Activated CD4-positive, alpha-beta T cell treated with anti-CD3 and anti-CD28 coated beads, Interleukin-2, Interleukin-4, amounts not matched to agents 100 ng/mL and 50 ng/mL, durations not matched to agents 16 hours and 8 hours (primary cell): ENCODE measurements at regions not wholly inside any gene's neighbourhood (a gene's known extent, or its start where the extent isn't known, plus 50 kb on each side); places are given as distances from the start of the nearest gene placed in this dataset.
"Not testable (repeated sequence)": the region's sequence is repeated elsewhere in the genome, so short reads cannot be mapped to it uniquely, and the experiment has no call there.

Experiments
- DNase-seq: peaks from one replicate; pipeline ENCODE4 v3.0.0-alpha.2; 2020; ENCODE audit warnings: low spot score

- DNase-seq, result not testable (repeated sequence)
Measured at GRCh38 chr3:104266219-104266618, 1100.5 kb upstream of the ALCAM start.

DNA sequence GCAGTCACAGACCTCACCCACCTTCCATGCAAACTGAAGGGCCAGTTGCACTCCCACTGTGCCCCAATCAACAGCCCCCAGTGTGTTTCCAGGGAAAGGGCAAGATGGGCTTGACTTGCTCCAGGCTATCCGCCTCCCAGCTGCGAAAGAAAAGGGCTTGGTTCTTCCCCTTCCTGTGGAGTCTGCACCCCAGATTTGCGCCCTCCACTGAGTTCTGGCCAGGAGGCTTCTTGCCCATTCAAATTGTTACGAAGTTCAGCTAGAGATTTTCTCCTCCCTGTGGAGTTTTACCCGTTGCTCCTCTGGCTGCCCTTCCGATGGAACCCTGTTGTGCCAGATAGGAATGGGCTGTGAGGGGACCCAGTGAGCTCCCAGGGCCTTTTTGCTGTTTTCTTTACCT, 1096.9 kb upstream of the ALCAM start:
- no peak for DNase-seq

GRCh38 chr3:104273046-104273649, 1093.6 kb upstream of the ALCAM start:
- DNase-seq, result no peak

DNA sequence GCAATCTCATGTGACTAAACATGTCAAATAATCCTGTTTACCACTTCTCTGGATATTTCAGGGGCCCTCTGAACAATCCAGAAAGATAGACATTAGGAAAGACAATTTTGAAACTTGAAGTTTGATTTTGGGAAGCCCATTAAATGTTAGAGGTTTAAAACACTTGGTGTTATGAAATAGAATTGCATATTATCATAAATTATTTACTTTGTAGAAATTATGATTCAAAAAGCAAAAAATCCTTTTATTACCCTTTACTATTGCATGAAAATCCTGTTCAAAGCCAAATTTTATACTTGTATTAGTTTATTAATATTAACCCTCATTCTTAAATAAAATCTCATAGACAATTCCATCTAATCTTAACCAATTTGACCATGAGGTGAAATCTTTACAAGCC, 1091.5 kb upstream of the ALCAM start:
- DNase-seq, result no peak

DNA sequence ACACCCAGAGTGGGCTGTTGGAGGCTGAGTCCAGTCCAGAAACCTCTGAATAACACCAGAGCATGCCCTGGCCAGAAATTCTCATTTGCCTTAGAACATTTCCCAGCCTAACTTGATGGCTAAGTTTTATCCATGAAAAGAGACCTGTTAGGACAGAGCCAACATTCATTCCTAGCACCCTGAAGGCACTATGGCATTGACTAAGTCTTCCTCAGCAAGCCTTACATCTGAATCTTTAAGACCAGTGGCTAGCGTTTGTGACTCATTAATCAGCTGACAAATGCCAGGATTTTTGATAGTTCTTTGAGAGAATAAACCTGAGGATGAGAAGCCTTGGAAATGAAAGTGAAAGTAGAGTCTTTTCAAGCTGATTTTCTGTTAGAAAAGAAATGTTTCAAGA, 1087.1 kb upstream of the ALCAM start:
- DNase-seq, result no peak

- DNase-seq, result no peak
Measured at GRCh38 chr3:104281713-104282112, 1085.0 kb upstream of the ALCAM start.

DNA sequence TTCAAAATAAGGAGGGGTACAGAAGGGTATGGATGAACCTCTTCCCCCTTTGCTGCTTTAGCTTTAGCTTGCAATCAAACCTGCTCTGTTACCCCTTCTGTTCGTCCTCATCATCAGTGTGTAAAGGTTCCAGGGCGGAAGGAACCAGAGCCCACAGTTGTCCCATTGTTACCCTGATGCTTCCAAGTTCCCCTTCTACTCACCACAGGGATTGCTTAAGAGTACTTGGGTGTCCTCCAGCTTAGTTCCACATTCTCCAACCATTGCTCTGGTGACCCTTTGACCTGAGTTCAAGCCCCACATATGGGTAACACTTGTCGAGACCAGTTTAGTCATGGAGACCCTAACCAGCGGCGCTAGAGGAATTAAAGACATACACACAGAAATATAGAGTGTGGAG, 1080.1 kb upstream of the ALCAM start:
- no peak for DNase-seq

DNA sequence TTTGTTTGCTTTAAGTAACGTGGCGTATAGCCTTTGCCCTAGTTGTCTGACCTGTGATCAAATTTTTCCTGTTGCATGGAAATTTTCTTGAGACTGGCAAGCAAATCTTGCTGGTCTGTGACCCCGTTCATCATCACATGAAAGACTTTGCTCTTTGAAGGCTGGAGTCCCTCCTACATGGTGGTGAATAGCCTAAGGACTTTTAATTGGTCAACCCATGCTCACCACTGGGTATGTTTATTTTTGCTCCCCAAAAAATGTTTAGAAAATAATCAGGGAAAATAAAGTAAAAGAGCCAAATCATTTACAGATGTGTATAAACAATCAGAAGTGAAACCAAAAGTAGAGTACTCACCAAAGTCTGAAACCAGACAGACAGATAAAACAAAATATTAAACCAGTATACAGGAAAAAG, 1075.3 kb upstream of the ALCAM start:
- DNase-seq, result no peak

- DNase-seq, result no peak
Measured at GRCh38 chr3:104291878-104292277, 1074.8 kb upstream of the ALCAM start.

- DNase-seq, result no peak
Measured at GRCh38 chr3:104297617-104298016, 1069.1 kb upstream of the ALCAM start.

GRCh38 chr3:104298662-104299061, 1068.0 kb upstream of the ALCAM start:
- DNase-seq, result no peak

GRCh38 chr3:104316118-104316517, 1050.6 kb upstream of the ALCAM start:
- no peak for DNase-seq

- no peak for DNase-seq
Measured at GRCh38 chr3:104323226-104323625, 1043.5 kb upstream of the ALCAM start.

DNA sequence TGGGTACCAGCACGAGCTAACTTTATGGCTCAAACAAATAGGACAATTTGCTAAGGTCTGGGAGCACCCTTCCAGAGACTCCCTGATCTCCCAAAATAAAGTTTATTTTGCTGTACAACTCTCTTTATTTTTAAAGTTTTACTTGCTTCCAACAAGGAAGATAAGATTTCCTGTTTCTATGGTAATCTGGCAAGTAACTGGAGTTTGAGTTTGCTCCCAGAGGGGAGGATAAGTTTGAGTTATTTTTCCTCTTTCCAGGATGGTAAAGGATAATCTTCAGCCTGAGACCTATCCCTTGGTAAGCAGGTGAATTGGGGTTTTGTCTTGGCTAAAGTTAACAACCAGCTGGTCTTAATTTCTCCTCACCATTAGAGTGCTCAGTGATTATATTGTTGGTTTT, 1019.4 kb upstream of the ALCAM start:
- no peak for DNase-seq

DNA sequence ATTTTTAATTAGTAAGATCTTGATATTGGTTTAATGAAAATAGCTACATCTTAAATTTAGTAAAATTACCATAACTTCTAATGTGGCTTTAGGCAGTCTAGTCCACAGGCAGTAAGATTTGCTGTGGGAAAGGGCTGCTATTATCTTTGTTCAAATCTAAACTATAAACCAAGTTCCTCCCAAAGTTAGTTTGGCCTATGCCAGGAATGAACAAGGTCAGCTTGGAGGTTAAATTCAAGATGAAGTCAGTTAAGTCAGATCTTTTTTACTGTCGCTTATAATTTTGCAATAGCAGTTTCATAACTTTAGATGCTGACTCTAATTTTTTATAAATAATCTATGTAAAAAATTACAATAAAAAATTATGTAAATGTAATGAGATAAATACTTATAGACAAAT, 1016.9 kb upstream of the ALCAM start:
- no peak for DNase-seq

GRCh38 chr3:104353951-104354350, 1012.8 kb upstream of the ALCAM start:
- DNase-seq, result no peak

DNA sequence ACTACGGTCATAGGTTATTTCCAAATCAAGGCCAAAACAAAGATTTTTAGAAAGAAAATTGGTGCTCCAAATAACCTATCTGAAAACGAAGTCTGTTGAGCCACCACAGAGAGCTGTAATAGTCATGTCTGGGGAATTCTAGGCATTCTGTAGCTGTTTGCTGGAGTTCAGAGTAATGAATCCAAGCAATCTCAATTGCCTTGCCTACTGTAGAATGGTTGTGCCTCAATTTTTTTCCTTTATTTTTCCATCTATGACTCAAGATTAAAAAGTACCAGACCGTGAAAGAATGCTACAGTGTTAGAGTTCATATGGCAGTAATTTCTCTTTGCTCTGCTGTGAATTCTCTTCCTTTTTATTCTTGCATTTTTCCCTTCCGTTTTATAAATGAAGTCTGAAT, 1007.2 kb upstream of the ALCAM start:
- no peak for DNase-seq

DNA sequence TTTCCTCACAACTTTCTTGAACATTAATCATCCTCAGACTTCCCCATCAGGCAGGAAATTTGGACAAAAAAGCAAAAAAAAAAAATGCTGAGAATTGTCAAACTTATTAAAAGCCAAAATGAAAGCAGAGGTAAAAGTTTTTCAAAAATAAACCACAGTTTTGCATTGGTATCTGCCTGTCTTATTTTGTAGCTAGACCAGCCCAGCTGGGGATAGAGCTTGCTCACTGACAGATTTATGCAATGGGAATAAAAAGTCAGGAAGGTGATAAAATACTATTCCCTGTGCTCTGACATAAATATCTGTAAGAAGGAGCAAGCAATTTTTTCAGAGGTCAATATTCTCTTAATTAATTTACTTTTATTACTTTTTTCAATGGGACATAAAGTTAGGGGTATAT, 1006.7 kb upstream of the ALCAM start:
- no peak for DNase-seq

- DNase-seq, result not testable (repeated sequence)
Measured at GRCh38 chr3:104361748-104362147, 1005.0 kb upstream of the ALCAM start.

DNA sequence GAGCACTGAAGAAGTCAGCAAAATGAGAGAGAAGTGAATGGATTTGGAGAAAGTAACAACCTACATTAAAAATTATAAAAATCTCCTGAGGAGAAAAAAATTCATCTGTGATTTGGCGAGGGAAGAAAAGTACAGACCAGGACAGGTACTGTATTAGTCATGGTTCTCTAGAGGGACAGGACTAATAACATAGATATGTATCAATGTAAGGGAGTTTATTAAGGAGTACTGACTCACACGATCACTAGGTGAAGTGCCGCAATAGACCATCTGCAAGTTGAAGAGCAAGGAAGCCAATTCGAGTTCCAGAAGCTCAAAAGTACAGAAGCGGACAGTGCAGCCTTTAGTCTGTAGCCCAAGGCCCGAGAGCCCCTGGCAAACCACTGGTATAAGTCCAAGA, 1004.4 kb upstream of the ALCAM start:
- no peak for DNase-seq

DNA sequence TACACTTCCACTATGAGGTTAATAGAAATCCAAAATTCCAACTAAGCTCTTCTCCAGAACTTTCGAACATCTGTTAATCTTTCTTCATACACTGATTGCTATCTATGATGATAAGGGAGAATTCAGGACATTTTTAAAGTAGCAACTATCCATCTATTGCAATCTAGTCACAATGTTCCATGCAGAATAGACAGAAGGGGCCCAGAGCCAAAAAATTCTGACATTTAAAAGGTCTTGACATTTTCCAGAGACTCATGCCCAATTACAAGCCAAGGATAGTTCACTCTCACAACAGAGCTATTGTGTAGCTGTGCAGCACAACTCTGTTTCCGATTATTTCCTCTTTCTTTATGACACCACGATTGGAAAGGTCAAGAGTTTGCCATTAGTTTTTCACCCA, 999.7 kb upstream of the ALCAM start:
- DNase-seq, result no peak

DNA sequence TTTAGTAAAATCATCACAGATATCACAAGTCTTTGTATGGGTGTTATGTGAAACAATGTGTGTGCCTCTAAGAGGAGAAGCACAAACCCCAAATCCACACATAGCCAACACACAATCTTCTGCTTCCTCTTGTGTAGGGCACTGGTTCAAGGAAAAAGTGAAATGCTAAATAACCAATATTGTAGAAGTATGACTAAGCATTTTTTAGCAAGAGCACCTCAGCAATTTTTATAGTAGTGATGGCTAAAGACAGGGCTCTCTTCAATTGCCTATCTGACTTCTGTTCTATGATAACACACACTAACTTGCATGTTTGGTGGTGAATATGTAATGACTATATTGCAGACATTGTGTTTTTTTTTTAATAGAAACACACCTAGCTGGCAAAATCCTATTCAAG, 997.9 kb upstream of the ALCAM start:
- no peak for DNase-seq

DNA sequence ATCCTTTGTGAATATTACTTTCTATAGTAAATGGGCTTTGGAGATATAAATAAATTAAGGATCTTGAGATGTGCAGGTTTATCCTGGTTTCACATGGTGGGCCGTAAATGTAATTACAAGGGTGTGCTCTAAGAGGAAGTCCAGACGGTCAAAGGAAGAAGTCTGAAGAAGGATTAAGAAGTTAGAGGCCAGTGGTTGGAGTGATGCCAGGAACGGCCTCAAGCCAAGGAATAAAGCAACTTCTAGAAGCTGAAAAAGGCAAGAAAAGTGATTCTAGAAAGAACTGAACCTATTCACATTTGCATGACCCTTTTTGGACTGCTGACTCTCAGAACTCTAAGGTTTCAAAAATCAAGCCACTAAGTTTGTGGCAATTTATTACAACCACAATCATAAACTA, 981.3 kb upstream of the ALCAM start:
- DNase-seq, result no peak

DNA sequence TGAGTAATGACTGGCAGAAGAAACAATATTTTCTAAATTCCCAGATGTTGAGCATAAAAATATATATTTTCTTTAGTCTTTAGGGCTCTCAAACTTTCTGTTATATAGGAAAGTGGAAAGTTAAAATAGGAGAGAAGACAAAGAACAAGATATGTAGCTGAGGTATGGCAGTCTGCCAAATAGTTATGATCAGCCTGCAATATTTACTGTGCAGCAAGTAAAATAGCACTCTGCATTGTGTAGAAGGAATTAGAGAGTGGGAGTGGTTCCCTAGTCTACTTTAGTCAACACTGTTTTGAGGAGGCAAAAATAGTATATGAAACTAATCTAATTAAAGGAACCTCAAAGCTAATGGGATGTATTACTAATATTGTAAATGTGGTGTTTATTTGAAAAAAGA, 978.1 kb upstream of the ALCAM start:
- no peak for DNase-seq

DNA sequence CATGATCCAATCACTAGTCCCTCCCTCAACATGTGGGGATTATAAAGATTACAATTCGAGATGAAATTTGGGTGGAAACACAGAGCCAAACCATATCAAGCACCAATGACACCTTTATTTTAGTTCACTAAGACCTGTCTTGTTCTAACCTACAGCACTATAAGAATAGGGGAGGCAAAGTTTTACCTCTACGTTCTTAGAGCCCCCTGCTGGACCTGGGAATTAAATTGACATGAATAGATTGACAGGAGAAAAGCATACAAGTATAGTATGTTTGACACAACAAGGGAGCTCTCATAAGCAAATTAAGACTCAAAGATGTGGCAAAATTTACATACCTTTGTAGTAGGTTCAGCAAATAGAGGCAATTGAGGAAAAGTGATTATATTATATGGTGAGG, 974.4 kb upstream of the ALCAM start:
- no peak for DNase-seq
